ENCODE measurements at regions not wholly inside any gene's neighbourhood (a gene's known extent, or its start where the extent isn't known, plus 50 kb on each side); places are given as distances from the start of the nearest gene placed in this dataset.

- intact Hi-C loops (cut with micrococcal nuclease): loop anchor here (2.0 kb wide), 1 partner anchor 17 kb away; no protein-coding TSS in a partner anchor
- no peak for DNase-seq
- no peak overlapping the region for H3K27ac Mint-ChIP-seq
Observed at GRCh38 chrX:10047631-10048030, 80.5 kb downstream of the CLDN34 start.

GRCh38 chrX:10048076-10048475 is 80.9 kb downstream of the CLDN34 start:
- DNase-seq (no peak), ATAC-seq (ENCODE audit: low read depth) (no peak)
- no peaks in the 10 kb centered on the region for H3K27me3 Mint-ChIP-seq
- no peak overlapping the region for H3K27ac Mint-ChIP-seq
- no peak overlapping the region for H3K4me3 Mint-ChIP-seq
- ChIA-PET POLR2A (no interaction called here), CTCF (no interaction called here)
- no peaks in the 10 kb centered on the region for H3K9me3 Mint-ChIP-seq
- H3K4me1 Mint-ChIP-seq: peaks cover 33% of the 10 kb centered on the region
- intact Hi-C loops (cut with micrococcal nuclease): loop anchor here (2.0 kb wide), 1 partner anchor 17 kb away; no protein-coding TSS in a partner anchor
- peaks cover 5% of the 10 kb centered on the region for H3K36me3 Mint-ChIP-seq (ENCODE audit: low read depth)
- no peak for TF ChIP-seq CTCF (IDR thresholded peaks at IDR 0.05)

More at GRCh38 chrX:10047631-10048030, 80.5 kb downstream of the CLDN34 start:
- Mint-ChIP-seq H3K9me3 (no peaks in the 10 kb centered on the region), H3K27me3 (no peaks in the 10 kb centered on the region), H3K36me3 (ENCODE audit: low read depth) (peaks cover 5% of the 10 kb centered on the region), H3K4me3 (no peak overlapping the region), H3K4me1 (peaks cover 32% of the 10 kb centered on the region)
- TF ChIP-seq CTCF (IDR thresholded peaks at IDR 0.05): no peak
- ChIA-PET CTCF (no interaction called here), POLR2A (no interaction called here)
- no peak for ATAC-seq (ENCODE audit: low read depth)

GRCh38 chrX:10048707-10049106 is 81.5 kb downstream of the CLDN34 start:
- POLR2A ChIA-PET: no interaction called here
- intact Hi-C loops (cut with micrococcal nuclease): loop anchor here (2.0 kb wide), 1 partner anchor 18 kb away; no protein-coding TSS in a partner anchor

GRCh38 chrX:10049236-10049635 is 82.1 kb downstream of the CLDN34 start:
- ATAC-seq (ENCODE audit: low read depth) (no peak), DNase-seq (no peak)
- intact Hi-C loops (cut with micrococcal nuclease): loop anchor here (2.0 kb wide), 1 partner anchor 18 kb away; no protein-coding TSS in a partner anchor
- POLR2A ChIA-PET: no interaction called here
- Mint-ChIP-seq H3K27me3 (no peaks in the 10 kb centered on the region), H3K4me3 (no peak overlapping the region), H3K36me3 (ENCODE audit: low read depth) (peaks cover 5% of the 10 kb centered on the region), H3K4me1 (peaks cover 35% of the 10 kb centered on the region), H3K9me3 (no peaks in the 10 kb centered on the region), H3K27ac (no peak overlapping the region)
- CTCF ChIA-PET: no interaction called here
- TF ChIP-seq CTCF (IDR thresholded peaks at IDR 0.05): no peak

More at GRCh38 chrX:10048707-10049106, 81.5 kb downstream of the CLDN34 start:
- H3K27me3 Mint-ChIP-seq: no peaks in the 10 kb centered on the region
- H3K9me3 Mint-ChIP-seq: no peaks in the 10 kb centered on the region
- CTCF ChIA-PET: no interaction called here
- ATAC-seq (ENCODE audit: low read depth): no peak
- H3K27ac Mint-ChIP-seq: no peak overlapping the region
- H3K4me1 Mint-ChIP-seq: peaks cover 37% of the 10 kb centered on the region
- peaks cover 5% of the 10 kb centered on the region for H3K36me3 Mint-ChIP-seq (ENCODE audit: low read depth)
- H3K4me3 Mint-ChIP-seq: no peak overlapping the region
- no peak for DNase-seq
- TF ChIP-seq CTCF (IDR thresholded peaks at IDR 0.05): no peak

GRCh38 chrX:10050481-10050880 is 83.3 kb downstream of the CLDN34 start:
- no peak for ATAC-seq (ENCODE audit: low read depth)
- peaks cover 42% of the 10 kb centered on the region for H3K4me1 Mint-ChIP-seq
- no peak for DNase-seq
- H3K9me3 Mint-ChIP-seq: no peaks in the 10 kb centered on the region
- H3K4me3 Mint-ChIP-seq: no peak overlapping the region
- ChIA-PET CTCF (no interaction called here), POLR2A (no interaction called here)
- peaks cover 8% of the 10 kb centered on the region for H3K36me3 Mint-ChIP-seq (ENCODE audit: low read depth)
- H3K27ac Mint-ChIP-seq: peak overlapping the region; percentile 14
- H3K27me3 Mint-ChIP-seq: no peaks in the 10 kb centered on the region
- intact Hi-C loops (cut with micrococcal nuclease): loop anchor here (5.0 kb wide), 1 partner anchor 33 kb away; no protein-coding TSS in a partner anchor
- no peak for TF ChIP-seq CTCF (IDR thresholded peaks at IDR 0.05)

Data from activated B cell treated with CpG ODN at 0.5 μM for 24 hours (primary cell).